ENCODE measurements at regions not wholly inside any gene's neighbourhood (a gene's known extent, or its start where the extent isn't known, plus 50 kb on each side); places are given as distances from the start of the nearest gene placed in this dataset.

- Histone ChIP-seq H3K36me3 (no peaks in the 10 kb centered on the region), H3K9me3 (peaks cover 3% of the 10 kb centered on the region), H3K4me1 (peaks cover 26% of the 10 kb centered on the region), H3K4me3 (no peak overlapping the region), H3K27me3 (ENCODE audit: low read depth) (no peaks in the 10 kb centered on the region), H3K27ac (no peak overlapping the region)
- intact Hi-C loops (cut with DNase I): no loop called here
- TF ChIP-seq CTCF (IDR thresholded peaks at IDR 0.05): peak; percentile 65
- DNase-seq (no peak), ATAC-seq (peak; percentile 71 to 79)
Observed at GRCh38 chr7:7103343-7104313, 78.7 kb upstream of the C1GALT1 start.

- ATAC-seq: no peak
- intact Hi-C loops (cut with DNase I): no loop called here
Observed at GRCh38 chr7:7104314-7104698, 78.0 kb upstream of the C1GALT1 start.

GRCh38 chr7:7104971-7105370 is 77.4 kb upstream of the C1GALT1 start:
- DNase-seq (no peak), ATAC-seq (no peak)
- H3K4me3 ChIP-seq: no peak overlapping the region
- H3K4me1 ChIP-seq: peaks cover 16% of the 10 kb centered on the region
- H3K27me3 ChIP-seq (ENCODE audit: low read depth): no peaks in the 10 kb centered on the region
- intact Hi-C loops (cut with DNase I): no loop called here
- H3K27ac ChIP-seq: no peak overlapping the region
- no peak for TF ChIP-seq CTCF (IDR thresholded peaks at IDR 0.05)
- H3K9me3 ChIP-seq: peaks cover 10% of the 10 kb centered on the region
- H3K36me3 ChIP-seq: no peaks in the 10 kb centered on the region

More at GRCh38 chr7:7104314-7104698, 78.0 kb upstream of the C1GALT1 start:
- Histone ChIP-seq H3K36me3 (no peaks in the 10 kb centered on the region), H3K27ac (no peak overlapping the region), H3K9me3 (peaks cover 9% of the 10 kb centered on the region), H3K4me1 (peaks cover 23% of the 10 kb centered on the region), H3K4me3 (no peak overlapping the region), H3K27me3 (ENCODE audit: low read depth) (no peaks in the 10 kb centered on the region)
- TF ChIP-seq CTCF (IDR thresholded peaks at IDR 0.05): no peak
- DNase-seq: no peak

GRCh38 chr7:7105800-7106582 is 76.4 kb upstream of the C1GALT1 start:
- H3K4me1 ChIP-seq: peaks cover 9% of the 10 kb centered on the region
- no peak for ATAC-seq
- H3K4me3 ChIP-seq: no peak overlapping the region
- intact Hi-C loops (cut with DNase I): no loop called here
- H3K36me3 ChIP-seq: no peaks in the 10 kb centered on the region
- DNase-seq: no peak
- no peak overlapping the region for H3K27ac ChIP-seq
- no peaks in the 10 kb centered on the region for H3K27me3 ChIP-seq (ENCODE audit: low read depth)
- TF ChIP-seq CTCF (IDR thresholded peaks at IDR 0.05): no peak
- peaks cover 10% of the 10 kb centered on the region for H3K9me3 ChIP-seq

GRCh38 chr7:7108931-7109330 is 73.4 kb upstream of the C1GALT1 start:
- Histone ChIP-seq H3K9me3 (peaks cover 10% of the 10 kb centered on the region), H3K4me1 (no peaks in the 10 kb centered on the region), H3K36me3 (no peaks in the 10 kb centered on the region), H3K4me3 (no peak overlapping the region), H3K27me3 (ENCODE audit: low read depth) (no peaks in the 10 kb centered on the region), H3K27ac (no peak overlapping the region)
- intact Hi-C loops (cut with DNase I): no loop called here
- TF ChIP-seq CTCF (IDR thresholded peaks at IDR 0.05): no peak
- no peak for ATAC-seq
- no peak for DNase-seq

Measured in lower lobe of right lung (tissue), 2 donors.